CD8-positive, alpha-beta memory T cell (primary cell): ENCODE measurements at regions not wholly inside any gene's neighbourhood (a gene's known extent, or its start where the extent isn't known, plus 50 kb on each side); places are given as distances from the start of the nearest gene placed in this dataset.

Experiments used
- CTCF ChIA-PET: fragments of 350-600 bp; sonication (Branson Sonifier 250); formaldehyde crosslinking; loops from one replicate; lab custom pipeline; 2021; ENCODE audit warnings: antibody characterized with exemption; lab: Charles Lee
- POLR2A ChIA-PET: fragments of 350-600 bp; sonication (Branson Sonifier 250); formaldehyde crosslinking; loops from one replicate; lab custom pipeline; 2021; ENCODE audit warnings: antibody characterized with exemption; lab: Charles Lee
- DNase-seq, 5 donors: peaks; one replicate each; pipeline versions ENCODE4 v3.0.0 to v3.0.0-alpha.2; 2020 to 2022; ENCODE audit warnings: mixed read lengths in 1 of 5
- H3K27ac ChIP-seq: one replicate; pipeline ENCODE4 v1.7.0; 2013; ENCODE audit warnings: low read depth, mild to moderate bottlenecking, low read length, moderate library complexity
- H3K27me3 ChIP-seq: 2 replicates; pipeline ENCODE4 v1.7.0; 2013; ENCODE audit warnings: low read length, mild to moderate bottlenecking; ENCODE audit not compliant: insufficient read depth, poor library complexity, severe bottlenecking
- H3K36me3 ChIP-seq: 2 replicates; pipeline ENCODE4 v1.7.0; 2013; ENCODE audit warnings: mild to moderate bottlenecking, low read length, moderate library complexity; ENCODE audit not compliant: insufficient read depth
- H3K4me1 ChIP-seq: 2 replicates; pipeline ENCODE4 v1.7.0; 2013; ENCODE audit warnings: mild to moderate bottlenecking, low read length, moderate library complexity; ENCODE audit not compliant: insufficient read depth
- H3K4me3 ChIP-seq: 2 replicates; pipeline ENCODE4 v1.7.0; 2013; ENCODE audit warnings: mild to moderate bottlenecking, low read length
- H3K9me3 ChIP-seq: 2 replicates; pipeline ENCODE4 v1.7.0; 2013; ENCODE audit warnings: mild to moderate bottlenecking, low read length
- H3K27ac Mint-ChIP-seq, 8 donors: one replicate each; pipeline ENCODE4 v1.8.0; 2020 to 2021; ENCODE audit warnings: mixed read lengths in 8 of 8, mild to moderate bottlenecking in 6 of 8, inconsistent platforms in 3 of 8, moderate library complexity in 3 of 8
- H3K27me3 Mint-ChIP-seq, 2 donors: one replicate each; pipeline ENCODE4 v1.8.0; 2020 to 2021; ENCODE audit warnings: mixed read lengths in 2 of 2, mild to moderate bottlenecking in 1 of 2, moderate library complexity in 1 of 2
- H3K36me3 Mint-ChIP-seq, 3 donors: one replicate each; pipeline ENCODE4 v1.8.0; 2020 to 2021; ENCODE audit warnings: mixed read lengths in 3 of 3, inconsistent platforms in 1 of 3, mild to moderate bottlenecking in 1 of 3
- H3K4me1 Mint-ChIP-seq, 3 donors: one replicate each; pipeline ENCODE4 v1.8.0; 2020 to 2021; ENCODE audit warnings: mixed read lengths in 3 of 3, inconsistent platforms in 1 of 3, mild to moderate bottlenecking in 1 of 3
- H3K4me3 Mint-ChIP-seq, 7 donors: one replicate each; pipeline ENCODE4 v1.8.0; 2020 to 2021; ENCODE audit warnings: mixed read lengths in 7 of 7, mild to moderate bottlenecking in 6 of 7, moderate library complexity in 4 of 7, inconsistent platforms in 2 of 7
- H3K9me3 Mint-ChIP-seq, 5 donors: one replicate each; pipeline ENCODE4 v1.8.0; 2020 to 2022; ENCODE audit warnings: mixed read lengths in 5 of 5, mild to moderate bottlenecking in 3 of 5, moderate library complexity in 2 of 5, inconsistent platforms in 1 of 5

- Histone ChIP-seq H3K4me1 (no peaks in the 10 kb centered on the region), H3K36me3 (no peaks in the 10 kb centered on the region), H3K27ac (no peak overlapping the region), H3K27me3 (no peaks in the 10 kb centered on the region), H3K4me3 (no peak overlapping the region), H3K9me3 (no peaks in the 10 kb centered on the region)
- CTCF ChIA-PET = no interaction called here
- H3K27me3 Mint-ChIP-seq = peaks cover 0 to 2% of the 10 kb centered on the region in 2 donors
- POLR2A ChIA-PET = no interaction called here
- peaks cover 0 to 8% (median 3%) of the 10 kb centered on the region in 5 donors for H3K9me3 Mint-ChIP-seq
- no peak overlapping the region for H3K27ac Mint-ChIP-seq
- H3K4me3 Mint-ChIP-seq = no peak overlapping the region
- no peaks in the 10 kb centered on the region for H3K36me3 Mint-ChIP-seq
- DNase-seq = no peak
- H3K4me1 Mint-ChIP-seq = no peaks in the 10 kb centered on the region
Measured at GRCh38 chr9:108099854-108100253, 610.3 kb upstream of the KLF4 start.

DNA sequence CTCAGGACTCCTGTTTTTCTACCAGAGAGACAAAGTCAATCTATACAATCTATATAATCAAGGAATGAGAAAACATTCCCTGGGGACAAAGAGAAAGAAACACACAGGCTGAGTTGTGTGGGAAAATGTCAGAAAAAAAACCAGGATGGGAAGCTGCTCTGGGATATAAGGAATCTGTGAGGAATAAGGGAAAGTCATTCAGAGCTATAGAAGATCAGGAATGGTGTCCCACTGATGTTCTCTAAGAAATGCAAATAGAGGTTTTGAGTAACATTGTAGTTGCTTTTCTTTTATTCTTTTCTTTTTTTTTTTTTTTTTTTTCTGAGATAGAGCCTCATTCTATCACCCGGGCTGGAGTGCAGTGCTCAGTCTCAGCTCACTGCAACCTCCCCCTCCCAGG, 605.9 kb upstream of the KLF4 start:
- Histone ChIP-seq H3K4me3 (no peak overlapping the region), H3K4me1 (no peaks in the 10 kb centered on the region), H3K36me3 (no peaks in the 10 kb centered on the region), H3K27me3 (no peaks in the 10 kb centered on the region), H3K9me3 (no peaks in the 10 kb centered on the region), H3K27ac (no peak overlapping the region)
- Mint-ChIP-seq H3K4me1 (no peaks in the 10 kb centered on the region), H3K27me3 (no peaks in the 10 kb centered on the region), H3K36me3 (no peaks in the 10 kb centered on the region), H3K9me3 (peaks cover 0 to 13% (median 4%) of the 10 kb centered on the region in 5 donors), H3K4me3 (no peak overlapping the region), H3K27ac (no peak overlapping the region)
- ChIA-PET CTCF (no interaction called here), POLR2A (no interaction called here)
- no peak for DNase-seq

GRCh38 chr9:108094676-108094993, 605.1 kb upstream of the KLF4 start:
- no peaks in the 10 kb centered on the region for H3K36me3 Mint-ChIP-seq
- no peaks in the 10 kb centered on the region for H3K36me3 ChIP-seq
- CTCF ChIA-PET = no interaction called here
- H3K4me1 ChIP-seq = no peaks in the 10 kb centered on the region
- H3K27ac Mint-ChIP-seq = no peak overlapping the region
- H3K27me3 Mint-ChIP-seq = peaks cover 0 to 1% of the 10 kb centered on the region in 2 donors
- H3K9me3 Mint-ChIP-seq = peaks cover under 1 to 17% (median 4%) of the 10 kb centered on the region in 5 donors
- H3K4me3 ChIP-seq = no peak overlapping the region
- H3K4me1 Mint-ChIP-seq = no peaks in the 10 kb centered on the region
- H3K9me3 ChIP-seq = no peaks in the 10 kb centered on the region
- POLR2A ChIA-PET = no interaction called here
- peak overlapping the region; percentile 57 for H3K27ac ChIP-seq
- no peaks in the 10 kb centered on the region for H3K27me3 ChIP-seq
- no peak overlapping the region for H3K4me3 Mint-ChIP-seq
- DNase-seq = no peak

GRCh38 chr9:108093773-108094675, 604.5 kb upstream of the KLF4 start:
- no peak overlapping the region for H3K27ac Mint-ChIP-seq
- CTCF ChIA-PET = no interaction called here
- no peak for DNase-seq
- no peak overlapping the region for H3K4me3 Mint-ChIP-seq
- POLR2A ChIA-PET = no interaction called here
- H3K4me3 ChIP-seq = no peak overlapping the region
- H3K36me3 Mint-ChIP-seq = no peaks in the 10 kb centered on the region
- no peaks in the 10 kb centered on the region for H3K4me1 Mint-ChIP-seq
- H3K9me3 Mint-ChIP-seq = peaks cover 2 to 18% (median 4%) of the 10 kb centered on the region in 5 donors
- H3K9me3 ChIP-seq = no peaks in the 10 kb centered on the region
- no peaks in the 10 kb centered on the region for H3K27me3 ChIP-seq
- H3K27me3 Mint-ChIP-seq = peaks cover 0 to 3% of the 10 kb centered on the region in 2 donors
- peak overlapping the region; percentile 57 for H3K27ac ChIP-seq
- H3K4me1 ChIP-seq = no peaks in the 10 kb centered on the region
- H3K36me3 ChIP-seq = no peaks in the 10 kb centered on the region

GRCh38 chr9:108088916-108089315, 599.3 kb upstream of the KLF4 start:
- Mint-ChIP-seq H3K4me1 (no peaks in the 10 kb centered on the region), H3K4me3 (no peak overlapping the region), H3K36me3 (no peaks in the 10 kb centered on the region), H3K27ac (peak overlapping the region in 1 of 8 donors; percentile 8), H3K9me3 (peaks cover 5 to 13% (median 6%) of the 10 kb centered on the region in 5 donors), H3K27me3 (peaks cover 0 to 3% of the 10 kb centered on the region in 2 donors)
- H3K9me3 ChIP-seq = no peaks in the 10 kb centered on the region
- H3K36me3 ChIP-seq = no peaks in the 10 kb centered on the region
- H3K27ac ChIP-seq = no peak overlapping the region
- H3K27me3 ChIP-seq = no peaks in the 10 kb centered on the region
- ChIA-PET CTCF (no interaction called here), POLR2A (no interaction called here)
- no peak overlapping the region for H3K4me3 ChIP-seq
- H3K4me1 ChIP-seq = no peaks in the 10 kb centered on the region
- DNase-seq = no peak

DNA sequence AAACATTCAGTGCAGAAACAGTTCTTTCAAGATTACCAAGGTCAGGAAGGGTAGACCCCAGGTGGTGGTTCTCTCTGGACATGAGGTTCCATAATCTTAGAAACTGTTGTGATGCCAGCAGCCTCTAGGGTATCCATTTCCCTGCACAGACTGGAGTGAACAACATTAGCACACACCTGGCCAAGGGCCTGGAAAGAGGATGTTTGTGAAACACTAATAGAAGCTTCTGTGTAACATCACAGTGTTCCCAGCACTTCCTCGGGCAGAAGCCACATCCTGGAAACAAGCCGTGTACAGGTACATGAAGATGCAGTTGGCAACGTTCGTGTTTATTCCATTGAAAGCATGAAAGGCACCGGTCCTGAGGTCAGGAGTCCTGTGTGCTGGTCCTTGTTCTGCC, 598.2 kb upstream of the KLF4 start:
- Histone ChIP-seq H3K27ac (no peak overlapping the region), H3K27me3 (no peaks in the 10 kb centered on the region), H3K36me3 (no peaks in the 10 kb centered on the region), H3K9me3 (no peaks in the 10 kb centered on the region), H3K4me3 (no peak overlapping the region), H3K4me1 (no peaks in the 10 kb centered on the region)
- no peak for DNase-seq
- ChIA-PET POLR2A (no interaction called here), CTCF (no interaction called here)
- H3K27ac Mint-ChIP-seq = no peak overlapping the region
- peaks cover 0 to 3% of the 10 kb centered on the region in 2 donors for H3K27me3 Mint-ChIP-seq
- H3K4me3 Mint-ChIP-seq = no peak overlapping the region
- peaks cover 5 to 13% (median 6%) of the 10 kb centered on the region in 5 donors for H3K9me3 Mint-ChIP-seq
- no peaks in the 10 kb centered on the region for H3K36me3 Mint-ChIP-seq
- no peaks in the 10 kb centered on the region for H3K4me1 Mint-ChIP-seq

DNA sequence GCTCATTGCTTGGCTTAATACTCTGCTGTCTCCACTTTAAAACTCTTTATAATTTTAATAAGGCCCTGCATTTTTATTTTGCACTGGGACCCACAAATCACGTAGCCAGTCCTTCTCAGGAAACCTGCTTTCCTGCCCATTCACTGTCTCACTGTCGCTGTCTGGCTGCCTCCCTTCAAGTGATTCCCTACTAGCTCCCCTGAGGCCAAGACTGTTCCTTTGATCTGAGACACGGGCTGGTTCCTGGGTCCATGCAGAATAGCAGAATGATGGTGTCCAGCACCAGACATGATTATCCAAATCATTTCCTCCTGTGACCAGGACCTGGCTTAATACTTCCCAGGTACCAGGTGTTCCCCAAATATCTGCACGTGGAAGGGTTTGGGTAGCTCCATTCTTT, 597.1 kb upstream of the KLF4 start:
- no peak for DNase-seq
- H3K4me3 ChIP-seq = no peak overlapping the region

DNA sequence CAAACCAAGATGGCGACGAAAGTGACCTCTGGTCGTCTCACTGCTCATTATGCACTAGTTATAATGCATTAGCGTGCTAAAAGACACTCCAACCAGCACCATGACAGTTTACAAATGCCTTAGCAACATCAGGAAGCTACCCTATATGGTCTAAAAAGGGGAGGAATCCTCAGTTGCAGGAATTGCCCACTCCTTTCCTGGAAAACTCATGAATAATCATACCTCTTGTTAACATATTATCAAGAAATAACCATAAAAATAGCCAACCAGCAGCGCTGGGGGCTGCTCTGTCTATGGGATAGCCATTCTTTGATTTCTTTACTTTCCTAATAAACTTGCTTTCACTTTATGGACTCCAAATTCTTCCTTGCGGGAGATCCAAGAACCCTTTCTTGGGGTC, 595.7 kb upstream of the KLF4 start:
- Histone ChIP-seq H3K4me3 (no peak overlapping the region), H3K4me1 (no peaks in the 10 kb centered on the region), H3K36me3 (no peaks in the 10 kb centered on the region), H3K27ac (no peak overlapping the region), H3K27me3 (no peaks in the 10 kb centered on the region), H3K9me3 (no peaks in the 10 kb centered on the region)
- peaks cover 0 to 3% of the 10 kb centered on the region in 2 donors for H3K27me3 Mint-ChIP-seq
- no peaks in the 10 kb centered on the region for H3K4me1 Mint-ChIP-seq
- ChIA-PET POLR2A (no interaction called here), CTCF (no interaction called here)
- no peak overlapping the region for H3K27ac Mint-ChIP-seq
- DNase-seq = no peak
- no peak overlapping the region for H3K4me3 Mint-ChIP-seq
- no peaks in the 10 kb centered on the region for H3K36me3 Mint-ChIP-seq
- peaks cover 2 to 15% (median 5%) of the 10 kb centered on the region in 5 donors for H3K9me3 Mint-ChIP-seq

More for the DNA sequence above, 597.1 kb upstream of the KLF4 start:
- no peaks in the 10 kb centered on the region for H3K4me1 ChIP-seq
- Mint-ChIP-seq H3K9me3 (peaks cover 4 to 13% (median 6%) of the 10 kb centered on the region in 5 donors), H3K27me3 (peaks cover 0 to 3% of the 10 kb centered on the region in 2 donors), H3K4me3 (no peak overlapping the region), H3K36me3 (no peaks in the 10 kb centered on the region), H3K4me1 (no peaks in the 10 kb centered on the region), H3K27ac (no peak overlapping the region)
- no peaks in the 10 kb centered on the region for H3K36me3 ChIP-seq
- H3K9me3 ChIP-seq = no peaks in the 10 kb centered on the region
- no peaks in the 10 kb centered on the region for H3K27me3 ChIP-seq
- POLR2A ChIA-PET = no interaction called here
- CTCF ChIA-PET = no interaction called here
- no peak overlapping the region for H3K27ac ChIP-seq
